ENCODE measurements at regions not wholly inside any gene's neighbourhood (a gene's known extent, or its start where the extent isn't known, plus 50 kb on each side); places are given as distances from the start of the nearest gene placed in this dataset.

DNA sequence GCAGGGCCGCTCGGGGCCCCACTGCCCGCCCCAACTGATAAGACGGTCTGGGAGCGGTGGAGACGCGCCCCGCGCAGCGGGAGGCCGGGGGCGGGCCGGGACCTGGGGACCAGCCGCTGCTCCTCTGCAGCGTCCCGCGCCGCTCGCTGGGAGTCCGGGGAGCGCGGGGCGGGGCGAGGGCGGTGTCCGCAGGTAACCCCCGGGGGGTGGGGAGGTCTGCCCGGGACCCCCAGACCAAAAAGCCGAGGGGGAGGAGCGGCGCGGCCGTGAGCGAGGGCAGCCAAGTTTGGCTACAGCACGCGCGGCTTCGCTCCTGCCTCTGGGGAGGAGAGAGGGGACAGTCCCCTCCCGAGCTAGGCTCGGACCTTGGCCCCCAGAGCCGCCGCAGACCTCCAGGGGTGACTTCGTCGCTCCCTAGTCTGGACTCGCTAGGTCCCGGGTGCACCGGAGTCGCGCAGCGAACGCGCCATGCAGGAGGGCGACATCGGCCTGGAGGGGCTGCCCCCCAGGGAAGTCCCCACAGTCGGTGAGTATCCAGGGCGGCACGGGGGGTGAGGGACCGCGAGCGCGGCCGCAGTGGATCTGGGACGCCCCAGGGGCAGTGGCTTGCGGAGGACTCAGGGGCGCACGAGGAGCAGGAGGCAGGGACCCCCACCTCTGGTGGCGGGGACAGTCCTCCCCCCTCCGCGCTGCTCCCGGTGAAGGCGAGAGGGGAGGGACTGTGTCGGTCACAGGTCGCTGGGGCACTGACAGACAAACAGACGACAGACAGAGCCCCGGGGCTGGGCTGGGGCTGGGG, 92.3 kb upstream of the ANO1 start:
- TF ChIP-seq, protein P1, sequence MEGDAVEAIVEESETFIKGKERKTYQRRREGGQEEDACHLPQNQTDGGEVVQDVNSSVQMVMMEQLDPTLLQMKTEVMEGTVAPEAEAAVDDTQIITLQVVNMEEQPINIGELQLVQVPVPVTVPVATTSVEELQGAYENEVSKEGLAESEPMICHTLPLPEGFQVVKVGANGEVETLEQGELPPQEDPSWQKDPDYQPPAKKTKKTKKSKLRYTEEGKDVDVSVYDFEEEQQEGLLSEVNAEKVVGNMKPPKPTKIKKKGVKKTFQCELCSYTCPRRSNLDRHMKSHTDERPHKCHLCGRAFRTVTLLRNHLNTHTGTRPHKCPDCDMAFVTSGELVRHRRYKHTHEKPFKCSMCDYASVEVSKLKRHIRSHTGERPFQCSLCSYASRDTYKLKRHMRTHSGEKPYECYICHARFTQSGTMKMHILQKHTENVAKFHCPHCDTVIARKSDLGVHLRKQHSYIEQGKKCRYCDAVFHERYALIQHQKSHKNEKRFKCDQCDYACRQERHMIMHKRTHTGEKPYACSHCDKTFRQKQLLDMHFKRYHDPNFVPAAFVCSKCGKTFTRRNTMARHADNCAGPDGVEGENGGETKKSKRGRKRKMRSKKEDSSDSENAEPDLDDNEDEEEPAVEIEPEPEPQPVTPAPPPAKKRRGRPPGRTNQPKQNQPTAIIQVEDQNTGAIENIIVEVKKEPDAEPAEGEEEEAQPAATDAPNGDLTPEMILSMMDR (IDR thresholded peaks at IDR 0.05): no peak
- H3K27ac ChIP-seq: no peak overlapping the region
- no peaks in the 10 kb centered on the region for H3K4me1 ChIP-seq
- no peaks in the 10 kb centered on the region for H3K27me3 ChIP-seq (ENCODE audit: control insufficient read depth, insufficient read depth, low read length)
- H3K4me2 ChIP-seq (ENCODE audit: low read length): peak overlapping the region; percentile 80
- no peak overlapping the region for H3K9ac ChIP-seq
- H2AFZ ChIP-seq: peak overlapping the region; percentile 76
- peak overlapping the region; percentile 62 for H3K4me3 ChIP-seq (ENCODE audit: low read depth, low read length)
- H3K79me2 ChIP-seq: no peaks in the 10 kb centered on the region
- no peaks in the 10 kb centered on the region for H3K36me3 ChIP-seq (ENCODE audit: control insufficient read depth, insufficient read depth, low read length)
- no peaks in the 10 kb centered on the region for H3K9me3 ChIP-seq (ENCODE audit: control insufficient read depth, low read length)

DNA sequence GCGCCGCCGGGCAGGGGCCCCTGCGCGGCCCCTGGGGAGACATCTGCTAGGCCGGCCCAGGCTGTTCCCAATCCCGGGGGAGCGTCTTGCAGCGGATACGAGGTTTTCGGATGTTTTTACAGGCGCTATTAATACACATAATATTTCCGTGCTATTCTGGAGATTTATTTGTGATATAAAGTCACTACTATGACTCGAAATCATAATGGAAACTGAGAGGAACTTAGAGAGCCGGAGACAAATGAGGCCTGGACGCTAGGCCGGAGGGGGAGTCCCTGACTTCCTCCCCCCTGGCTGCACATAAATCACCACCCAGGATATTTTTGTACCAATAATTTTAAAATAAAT, 91.7 kb upstream of the ANO1 start:
- Histone ChIP-seq H3K79me2 (no peaks in the 10 kb centered on the region), H3K9ac (no peak overlapping the region), H3K27me3 (ENCODE audit: control insufficient read depth, insufficient read depth, low read length) (no peaks in the 10 kb centered on the region), H3K36me3 (ENCODE audit: control insufficient read depth, insufficient read depth, low read length) (no peaks in the 10 kb centered on the region), H3K9me3 (ENCODE audit: control insufficient read depth, low read length) (no peaks in the 10 kb centered on the region), H3K4me2 (ENCODE audit: low read length) (peak overlapping the region; percentile 80), H2AFZ (peak overlapping the region; percentile 76), H3K27ac (no peak overlapping the region), H3K4me1 (no peaks in the 10 kb centered on the region), H3K4me3 (ENCODE audit: low read depth, low read length) (peak overlapping the region; percentile 62)
- TF ChIP-seq, protein P1 (IDR thresholded peaks at IDR 0.05): no peak

DNA sequence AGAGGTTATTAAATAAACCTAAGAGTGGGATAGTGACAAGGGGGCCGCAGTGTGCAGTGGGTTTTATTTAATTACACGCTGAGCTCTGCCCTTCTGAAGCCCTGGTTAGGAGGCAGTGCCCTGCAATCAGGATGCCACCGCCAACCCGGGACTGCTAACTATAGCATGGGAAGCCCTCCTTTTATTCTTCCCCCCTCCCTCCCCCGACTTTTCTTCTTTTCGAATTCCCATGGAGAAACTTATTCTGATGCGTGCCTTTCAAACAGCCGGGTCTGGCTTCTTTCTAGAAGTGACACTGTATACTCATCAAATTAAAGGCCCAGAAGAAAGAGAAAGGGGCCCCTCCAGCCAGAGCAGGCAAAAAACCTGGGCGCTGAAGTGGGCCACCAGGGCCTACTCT, 91.3 kb upstream of the ANO1 start:
- Histone ChIP-seq H3K4me2 (ENCODE audit: low read length) (peak overlapping the region; percentile 80), H3K36me3 (ENCODE audit: control insufficient read depth, insufficient read depth, low read length) (no peaks in the 10 kb centered on the region), H3K27ac (no peak overlapping the region), H3K4me1 (no peaks in the 10 kb centered on the region), H3K27me3 (ENCODE audit: control insufficient read depth, insufficient read depth, low read length) (no peaks in the 10 kb centered on the region), H3K9me3 (ENCODE audit: control insufficient read depth, low read length) (no peaks in the 10 kb centered on the region), H2AFZ (no peak overlapping the region), H3K4me3 (ENCODE audit: low read depth, low read length) (peak overlapping the region; percentile 62), H3K79me2 (no peaks in the 10 kb centered on the region), H3K9ac (no peak overlapping the region)
- TF ChIP-seq, protein P1 (IDR thresholded peaks at IDR 0.05): no peak

DNA sequence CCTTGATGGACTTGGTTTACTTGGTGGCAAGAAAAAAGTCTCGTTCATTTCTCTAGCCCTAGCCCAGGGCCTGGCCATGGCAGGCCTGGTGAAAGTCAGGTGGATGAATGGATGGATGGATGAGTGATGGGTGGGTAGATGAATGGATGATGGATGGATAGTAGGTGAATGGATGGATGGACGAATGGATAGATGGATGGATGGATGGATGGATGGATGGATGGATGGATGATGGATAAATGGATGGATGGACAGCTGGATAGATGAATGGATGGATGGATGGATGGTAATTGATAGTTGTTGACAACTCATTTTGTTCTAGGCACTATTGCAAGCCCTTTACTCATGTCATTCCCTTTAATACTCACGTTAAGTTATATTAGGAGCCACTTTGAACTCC, 86.1 kb upstream of the ANO1 start:
- TF ChIP-seq, protein P1 (IDR thresholded peaks at IDR 0.05): no peak
- H3K4me2 ChIP-seq (ENCODE audit: low read length): no peak overlapping the region
- H3K9ac ChIP-seq: no peak overlapping the region
- no peak overlapping the region for H3K27ac ChIP-seq
- H3K36me3 ChIP-seq (ENCODE audit: control insufficient read depth, insufficient read depth, low read length): no peaks in the 10 kb centered on the region
- no peaks in the 10 kb centered on the region for H3K9me3 ChIP-seq (ENCODE audit: control insufficient read depth, low read length)
- no peak overlapping the region for H3K4me3 ChIP-seq (ENCODE audit: low read depth, low read length)
- H3K27me3 ChIP-seq (ENCODE audit: control insufficient read depth, insufficient read depth, low read length): no peaks in the 10 kb centered on the region
- no peaks in the 10 kb centered on the region for H3K79me2 ChIP-seq
- no peak overlapping the region for H2AFZ ChIP-seq
- H3K4me1 ChIP-seq: no peaks in the 10 kb centered on the region

Data from parathyroid adenoma (tissue), 2 donors.